ENCODE measurements at regions not wholly inside any gene's neighbourhood (a gene's known extent, or its start where the extent isn't known, plus 50 kb on each side); places are given as distances from the start of the nearest gene placed in this dataset.

DNA sequence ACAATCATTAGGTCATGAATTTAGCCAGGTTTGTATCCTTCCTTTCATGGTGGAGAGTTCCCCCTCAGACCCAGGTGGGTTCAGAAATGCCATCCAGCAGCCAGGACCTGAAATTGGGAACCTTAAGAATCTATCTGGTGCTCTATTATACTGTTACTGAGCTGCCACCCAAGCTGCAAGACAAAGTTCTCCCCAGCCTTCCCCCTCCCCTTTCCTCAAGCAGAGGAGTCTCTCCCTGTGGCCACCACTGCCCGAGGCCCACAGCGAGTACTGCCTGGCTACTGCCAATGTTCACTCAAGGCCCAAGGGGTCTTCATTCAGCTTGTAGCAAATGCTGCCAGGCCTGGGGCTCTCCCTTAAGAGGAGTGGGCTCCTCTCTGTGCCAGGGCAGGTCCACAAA is 133.8 kb downstream of the TMEM38B start:
- DNase-seq = no peak

DNA sequence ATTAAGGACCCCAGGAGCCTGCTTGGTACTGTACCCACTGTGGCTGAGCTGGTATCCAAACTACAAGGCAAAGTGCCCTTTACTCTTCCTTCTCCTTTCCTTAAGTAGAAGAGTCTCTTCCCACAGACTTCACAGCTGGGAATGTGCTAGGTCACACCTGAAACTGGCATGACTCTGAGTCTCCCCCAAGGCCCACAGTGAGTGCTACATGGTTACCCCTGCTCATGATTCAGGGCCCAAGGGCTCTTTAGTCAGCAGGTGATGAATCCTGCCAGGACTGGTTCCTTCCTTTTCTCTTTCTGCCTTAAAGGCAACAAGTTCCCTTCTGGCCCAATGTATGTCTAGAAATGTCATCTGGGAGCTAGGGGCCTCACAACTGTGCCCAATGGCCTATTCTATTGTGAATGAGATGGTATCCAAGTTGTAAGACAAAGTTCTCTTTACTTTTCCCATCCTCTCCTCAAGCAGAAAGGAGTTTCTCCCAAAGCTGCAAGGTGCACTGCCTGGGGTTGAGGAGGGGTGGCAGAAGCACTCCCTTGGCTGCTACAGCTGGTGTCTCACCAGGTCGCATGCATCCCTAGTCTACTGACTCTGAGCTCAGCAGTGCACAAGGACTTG is 134.4 kb downstream of the TMEM38B start:
- DNase-seq = no peak

DNA sequence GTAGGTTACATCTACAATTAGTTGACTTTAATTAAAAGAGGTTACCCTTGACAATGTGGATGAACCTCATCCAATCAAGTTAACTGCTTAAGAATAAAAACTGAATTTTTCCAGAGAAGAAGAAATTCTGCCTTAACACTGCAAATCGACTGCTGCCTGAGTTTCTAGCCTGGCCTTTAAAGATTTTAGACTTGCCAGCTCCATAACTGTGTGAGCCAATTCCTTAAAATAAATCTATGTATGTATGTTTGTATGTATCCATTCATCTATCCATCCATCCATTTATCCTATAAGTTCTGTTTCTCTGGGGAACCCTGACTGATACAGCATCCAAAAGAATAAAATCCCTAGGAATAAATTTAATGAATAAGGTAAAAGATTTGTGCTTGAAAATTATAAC is 136.1 kb downstream of the TMEM38B start:
- no peak for DNase-seq

DNA sequence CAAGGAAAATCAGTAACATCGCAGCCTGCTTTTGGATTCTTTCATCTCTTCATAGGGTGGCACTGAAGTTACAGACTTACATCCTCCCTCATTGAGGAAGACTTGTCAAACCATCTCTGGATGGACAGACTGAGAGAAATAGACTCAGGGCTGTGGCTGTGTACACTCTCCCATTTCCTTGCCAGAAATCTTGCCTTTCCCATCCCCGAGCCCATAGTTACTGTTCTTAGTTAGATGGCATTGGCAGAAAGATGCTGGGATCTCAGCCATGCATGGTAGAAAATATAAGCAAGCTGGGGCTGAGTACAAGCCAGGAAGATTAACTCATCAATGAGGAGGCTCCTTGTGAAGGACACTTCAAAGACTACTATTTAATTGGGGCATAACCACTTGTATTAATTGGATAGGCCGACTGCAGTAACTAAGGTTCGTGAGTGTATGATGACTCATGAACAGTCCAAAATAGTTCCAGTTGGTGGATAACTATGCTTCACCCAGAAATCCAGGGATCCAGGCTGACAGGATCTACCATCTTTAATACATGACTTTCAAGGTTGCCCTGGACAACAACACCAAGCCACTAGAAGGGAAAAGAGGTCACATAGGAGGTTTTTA is 137.9 kb downstream of the TMEM38B start:
- DNase-seq = no peak

DNA sequence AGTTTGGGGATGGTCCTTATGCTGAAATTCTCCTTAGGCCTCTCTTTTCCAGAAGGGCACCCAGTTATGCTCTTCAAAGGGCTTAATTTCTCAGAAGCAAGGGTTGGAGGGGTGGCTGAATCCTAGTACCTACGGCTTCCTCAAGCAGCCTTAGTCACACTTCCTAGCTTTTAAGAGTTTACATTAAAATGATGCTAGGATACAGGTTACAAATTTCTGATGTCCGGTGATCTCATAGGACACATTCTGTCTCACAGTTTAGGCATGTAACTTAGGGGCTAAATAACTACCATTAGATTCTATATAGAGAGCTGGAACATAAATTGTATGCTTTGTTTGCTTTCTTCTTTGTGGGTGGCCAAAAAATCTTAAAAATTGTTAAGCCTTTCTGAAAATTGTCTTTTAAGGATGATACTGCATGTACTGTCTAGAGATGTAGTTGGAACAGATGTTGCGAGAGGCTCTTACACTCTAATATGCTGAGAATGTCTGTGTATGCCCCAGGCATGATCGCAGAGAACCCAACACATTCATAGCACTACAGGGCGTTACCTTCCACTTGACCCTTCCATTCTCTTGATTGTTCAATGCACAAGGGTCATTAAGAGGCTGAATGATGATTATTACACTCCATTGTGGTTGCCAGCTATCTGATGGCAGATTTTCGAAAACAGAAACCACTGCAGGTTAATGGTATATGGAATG is 139.1 kb downstream of the TMEM38B start:
- DNase-seq = no peak

DNA sequence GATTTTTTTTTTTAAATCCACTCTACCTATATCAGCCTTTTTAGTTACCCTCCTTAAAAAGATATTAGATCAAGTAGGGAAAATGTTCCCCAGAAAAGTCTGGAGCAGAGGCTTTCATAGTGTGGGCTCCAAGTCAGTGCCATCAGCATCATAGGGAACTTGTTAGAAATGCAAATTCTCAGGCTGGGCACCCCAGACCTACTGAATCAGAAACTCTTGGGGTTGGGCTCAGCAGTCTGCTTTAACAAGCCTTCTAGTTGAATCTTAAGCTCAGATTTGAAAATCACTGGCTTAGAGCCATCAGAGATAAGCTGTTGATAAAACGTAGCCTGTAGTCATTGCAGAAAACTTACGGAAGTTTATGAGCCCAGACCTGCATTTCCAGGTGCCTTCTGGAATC is 140.1 kb downstream of the TMEM38B start:
- no peak for DNase-seq

DNA sequence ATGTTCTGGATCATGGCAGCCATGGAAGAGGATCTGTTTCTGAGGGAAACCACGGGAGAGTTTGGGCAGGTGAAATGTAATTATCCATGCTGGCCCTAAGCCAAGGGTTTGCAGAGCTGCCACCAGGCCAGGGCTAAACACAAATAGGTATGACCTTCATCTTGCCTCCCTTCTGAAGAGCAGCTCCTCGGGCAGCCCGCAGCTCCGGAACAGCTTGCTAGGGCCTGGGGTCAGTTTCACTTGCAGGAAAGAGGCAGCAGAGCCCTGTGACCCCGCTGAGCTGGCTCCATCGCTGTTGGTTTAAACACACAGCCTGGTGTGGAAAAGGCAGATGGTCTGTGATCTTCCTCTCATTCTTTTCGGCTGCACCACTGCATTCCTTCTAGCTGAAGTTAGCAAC is 141.4 kb downstream of the TMEM38B start:
- no peak for DNase-seq

DNA sequence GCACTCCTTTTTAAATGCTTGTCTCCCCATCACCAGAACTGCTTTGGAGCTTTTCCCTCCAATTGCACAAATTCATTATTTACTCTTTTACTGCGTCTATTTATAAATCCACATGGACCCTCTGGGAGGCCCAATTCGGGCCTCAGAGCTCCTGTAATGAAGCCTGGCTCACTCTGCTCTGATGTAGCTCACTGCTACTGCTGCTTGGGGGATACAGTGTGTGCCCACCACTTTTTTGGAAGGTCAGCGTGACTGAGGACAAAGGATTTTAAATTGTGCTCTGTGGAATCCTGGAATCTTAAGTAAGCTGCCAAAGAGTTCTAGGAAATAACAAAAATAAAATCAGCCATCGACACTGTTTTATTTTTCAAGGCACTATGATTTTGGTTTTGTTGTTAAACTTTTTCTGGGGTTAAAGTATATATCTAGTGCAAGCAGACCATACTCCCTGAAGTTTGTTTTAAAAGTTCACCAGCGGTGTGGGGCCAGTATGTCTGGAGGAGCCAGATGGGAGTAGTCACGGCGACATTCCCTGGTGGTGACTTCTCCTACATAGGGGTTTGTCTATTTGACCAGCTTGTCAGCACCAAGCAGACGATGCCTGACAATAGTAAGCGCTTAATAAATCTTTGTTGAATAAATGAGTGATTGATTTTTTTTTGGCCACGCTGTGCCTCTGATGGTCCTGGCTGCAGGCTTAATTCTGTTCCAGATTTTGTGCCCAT is 142.8 kb downstream of the TMEM38B start:
- no peak for DNase-seq

DNA sequence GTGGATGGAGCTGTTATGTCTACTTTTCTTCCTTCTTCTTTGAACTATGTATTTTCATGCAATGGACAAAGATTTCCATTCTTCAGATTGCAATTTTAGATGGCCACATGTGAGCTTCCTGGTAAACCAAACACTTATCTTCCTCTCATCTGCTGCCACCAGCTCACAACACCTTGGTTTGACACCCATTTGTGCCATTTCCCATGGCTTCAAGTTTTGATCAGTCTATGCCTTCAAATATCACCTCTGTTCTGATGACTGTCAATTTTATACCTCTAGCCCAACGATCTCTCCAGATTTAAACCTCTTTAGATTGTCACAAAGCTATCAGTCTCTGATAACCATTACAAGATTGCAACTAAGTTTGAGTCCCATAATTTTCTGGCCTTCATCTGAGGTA is 147.2 kb downstream of the TMEM38B start:
- DNase-seq = no peak

DNA sequence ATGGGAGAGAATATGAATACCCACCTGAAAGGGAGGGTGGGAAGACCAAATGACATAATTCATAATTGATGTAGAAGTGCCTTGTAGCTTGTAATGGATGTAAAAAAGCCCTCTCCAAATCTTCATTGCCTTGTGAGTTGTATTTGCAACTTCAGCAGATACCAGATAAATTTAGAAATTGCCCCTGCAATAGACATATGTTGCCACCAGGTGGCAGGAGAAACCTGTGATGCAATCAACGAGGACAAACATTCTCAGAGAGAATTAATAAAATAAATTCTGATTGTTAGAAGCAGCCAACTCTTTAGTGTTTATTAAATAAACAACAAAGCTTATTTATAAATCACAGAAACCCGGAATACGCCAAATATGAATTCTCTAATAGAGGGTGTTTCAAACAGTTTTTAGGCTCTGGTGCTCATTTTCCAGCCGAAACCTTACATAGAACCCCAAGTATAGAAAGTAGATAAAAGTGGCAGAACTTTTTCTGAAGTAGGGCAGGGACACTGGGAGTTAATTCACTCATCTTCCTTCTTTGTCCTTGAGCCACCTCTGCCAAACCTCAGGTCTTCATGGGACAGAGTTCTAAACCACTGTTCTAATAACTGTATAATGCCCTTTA is 147.8 kb downstream of the TMEM38B start:
- DNase-seq = peak in 1 of 2 donors; percentile 5

DNA sequence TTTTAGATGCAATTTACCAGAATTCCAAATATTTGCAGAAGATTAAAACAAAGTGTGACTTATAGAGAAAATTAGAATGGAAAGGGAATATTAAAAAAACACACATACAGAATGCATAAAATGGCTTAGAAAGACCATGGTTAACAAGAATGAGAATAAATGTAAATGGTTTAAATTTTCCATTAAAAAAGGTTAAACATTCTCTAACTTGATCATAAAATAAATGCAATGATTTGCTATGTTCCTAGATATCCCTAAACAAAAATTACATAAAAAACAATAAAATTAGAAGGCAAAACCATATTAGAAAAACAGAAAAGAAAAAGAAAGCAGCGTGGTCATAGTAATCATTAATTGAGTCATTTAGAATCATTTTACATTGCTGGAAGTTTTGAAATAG is 152.5 kb downstream of the TMEM38B start:
- no peak for DNase-seq

DNA sequence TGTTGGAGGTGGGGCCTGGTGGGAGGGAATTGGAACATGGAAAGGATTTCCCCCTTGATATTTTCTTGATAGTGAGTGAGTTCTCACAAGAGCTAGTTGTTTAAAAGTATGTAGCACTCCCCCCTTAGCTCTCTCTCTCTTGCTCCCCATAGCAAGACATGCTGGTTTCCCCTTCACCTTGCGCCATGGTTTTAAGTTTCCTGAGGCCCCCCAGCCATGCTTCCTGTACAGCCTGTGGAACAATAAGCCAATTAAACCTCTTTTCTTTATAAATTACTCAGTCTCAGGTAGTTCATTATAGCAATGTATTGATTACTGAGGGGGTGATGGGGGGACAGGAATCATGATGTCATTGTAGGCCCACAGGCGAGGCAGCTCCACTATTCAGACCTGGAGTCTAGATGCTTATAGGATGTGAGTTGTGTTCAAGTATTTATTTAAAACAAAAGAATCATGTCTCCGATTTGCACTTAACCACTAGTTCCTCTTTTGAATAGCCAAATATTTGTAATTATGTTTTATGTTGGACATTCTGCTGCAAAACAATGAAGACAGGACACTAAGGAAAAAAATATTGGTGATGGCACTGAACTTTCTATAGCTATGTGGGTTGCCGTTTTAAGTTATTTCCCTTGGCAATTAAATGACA is 156.6 kb downstream of the TMEM38B start:
- DNase-seq = no peak

DNA sequence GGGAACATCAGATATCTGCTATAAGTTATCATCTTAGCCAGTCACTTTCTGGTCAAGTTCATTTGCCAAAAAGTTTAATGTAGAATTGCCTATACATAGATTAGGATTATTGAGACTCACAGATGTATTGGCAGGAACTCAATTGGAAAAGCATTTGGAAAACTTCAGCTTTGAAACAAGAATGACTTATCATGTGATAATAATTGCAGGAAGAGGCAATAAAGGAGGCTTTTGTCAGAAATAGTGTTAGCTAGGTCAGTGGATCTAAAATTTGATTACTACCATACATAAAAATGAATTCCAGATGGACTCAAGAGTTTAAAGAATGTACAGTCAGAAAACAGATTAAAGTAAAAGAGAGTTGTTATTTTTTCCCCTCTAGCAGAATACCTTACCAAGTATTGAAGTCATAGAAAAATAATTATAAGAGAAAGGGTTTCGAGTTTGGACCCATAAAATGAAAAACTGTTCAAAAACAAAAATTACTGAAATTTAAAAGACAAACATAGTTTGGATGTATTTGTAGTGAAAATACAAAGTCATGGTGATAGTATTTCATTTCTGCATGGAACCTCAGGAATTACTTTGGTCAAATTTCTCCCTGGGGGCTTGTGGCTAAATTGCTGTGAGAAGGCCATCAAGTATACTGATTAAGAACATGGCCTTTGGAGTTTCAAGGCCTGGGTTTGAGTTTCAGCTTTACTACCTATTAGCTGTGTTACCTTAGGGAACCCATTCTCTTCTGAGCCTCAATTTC is 159.9 kb downstream of the TMEM38B start:
- DNase-seq = no peak

DNA sequence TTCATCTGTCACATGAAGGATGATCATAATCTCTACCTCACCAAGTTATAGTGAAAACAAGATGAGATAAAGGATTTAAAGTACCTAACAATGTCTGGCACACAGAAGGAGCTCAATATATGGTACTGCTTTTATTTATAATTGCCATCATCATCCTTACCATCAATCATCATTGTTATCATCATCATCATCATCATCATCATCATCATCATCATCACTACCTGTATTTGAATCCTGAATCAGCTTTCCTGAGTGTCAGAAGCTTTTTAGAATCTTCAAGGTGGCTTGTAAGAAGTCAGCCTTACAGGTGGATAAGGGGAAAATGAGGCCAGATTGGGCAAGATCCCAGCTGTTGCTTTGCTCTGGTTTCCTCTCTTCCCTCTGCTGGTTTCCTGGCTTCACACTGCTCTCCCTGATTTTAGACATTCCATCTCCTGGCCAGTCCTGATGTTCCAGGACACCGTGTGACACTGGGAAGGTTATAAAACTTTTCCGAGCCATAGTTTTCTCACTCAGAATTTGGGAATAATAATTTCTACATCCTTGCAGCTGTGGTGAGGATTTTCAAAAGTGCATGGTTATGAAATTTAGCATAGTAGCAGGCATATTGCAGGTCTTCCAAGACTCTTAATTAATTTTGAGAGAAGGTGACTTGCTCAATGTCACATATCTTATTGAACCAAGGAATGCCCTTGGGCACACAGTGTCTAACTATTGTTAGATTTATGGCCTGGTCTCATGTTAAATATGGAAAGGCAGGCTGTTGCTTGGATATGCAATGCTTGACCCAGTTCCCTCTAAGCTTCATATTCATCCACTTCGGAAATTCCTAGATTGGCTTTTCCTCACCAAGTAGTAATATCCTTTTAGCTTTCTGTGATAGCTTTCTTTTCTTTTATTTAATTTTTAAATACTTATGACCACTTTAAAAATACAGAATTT is 160.7 kb downstream of the TMEM38B start:
- no peak for DNase-seq

DNA sequence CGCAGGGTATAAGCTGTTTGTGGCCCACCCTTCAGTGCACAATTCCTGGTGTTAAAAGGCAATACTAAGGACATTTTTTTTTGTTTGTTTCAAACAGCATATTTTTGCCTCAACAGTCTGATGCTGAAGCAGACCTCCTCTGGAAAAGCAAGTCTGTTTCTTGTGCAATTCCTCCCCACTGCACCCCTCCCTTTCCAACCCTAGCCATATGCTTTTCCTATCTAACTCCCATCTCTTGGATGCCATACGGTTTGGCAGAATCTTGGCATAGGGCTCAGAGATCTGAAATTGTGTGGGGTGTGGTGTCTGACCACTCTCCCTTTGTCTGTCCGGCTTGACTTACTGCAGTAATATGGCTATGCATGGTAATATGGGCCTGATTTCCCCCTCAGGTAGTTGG is 161.6 kb downstream of the TMEM38B start:
- no peak for DNase-seq

DNA sequence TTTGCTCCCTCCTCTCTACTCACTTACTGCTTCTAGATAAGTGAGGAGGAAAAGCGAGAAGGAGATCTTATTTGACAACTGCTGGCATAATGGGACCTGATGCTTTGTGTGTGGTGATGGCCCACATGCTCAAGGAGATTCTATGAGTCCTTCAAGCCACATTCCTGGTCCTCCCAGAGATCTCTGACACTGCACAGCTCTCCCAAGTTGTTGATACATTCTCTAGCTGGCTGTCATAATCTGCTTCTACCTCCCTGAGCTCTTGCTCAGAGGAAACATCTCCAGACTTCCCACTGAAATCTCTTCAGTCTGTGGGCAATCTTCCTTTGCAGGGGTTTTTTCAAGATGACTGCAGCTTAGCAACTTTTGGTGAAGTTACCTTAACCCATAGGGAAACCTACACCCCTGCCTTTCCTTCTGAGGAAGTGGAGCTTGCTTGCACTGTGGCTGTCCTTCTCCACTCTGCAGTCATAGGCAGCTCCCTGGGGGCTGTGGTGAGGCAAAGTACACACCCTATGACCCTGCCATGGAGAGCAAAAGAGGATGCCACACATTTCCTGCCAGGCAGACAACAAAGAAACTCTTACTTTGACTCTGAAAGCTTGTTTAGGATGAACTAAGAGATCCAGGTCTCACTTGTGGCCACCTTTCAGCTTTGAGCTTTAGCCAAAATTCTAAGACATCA is 163.8 kb downstream of the TMEM38B start:
- peak in 1 of 2 donors; percentile 20 for DNase-seq

DNA sequence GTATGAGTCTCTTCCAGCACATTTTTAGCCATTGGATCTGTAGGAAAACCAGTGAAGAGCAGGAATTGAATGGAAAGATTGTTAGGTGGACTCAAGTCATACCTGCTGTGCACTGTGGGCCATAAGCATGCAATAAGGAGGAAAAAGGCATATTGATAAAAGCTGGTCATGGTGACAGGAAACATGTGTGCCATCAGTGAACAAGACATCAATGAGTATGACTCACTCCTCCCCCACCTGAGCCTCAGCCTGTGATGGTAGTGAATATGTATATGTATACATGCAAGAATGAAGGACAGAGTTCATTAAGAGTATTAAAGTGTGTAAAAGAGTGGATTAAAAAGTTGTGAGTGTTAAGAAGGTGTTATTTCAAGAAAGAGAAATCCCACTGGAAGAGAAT is 164.5 kb downstream of the TMEM38B start:
- DNase-seq = no peak

DNA sequence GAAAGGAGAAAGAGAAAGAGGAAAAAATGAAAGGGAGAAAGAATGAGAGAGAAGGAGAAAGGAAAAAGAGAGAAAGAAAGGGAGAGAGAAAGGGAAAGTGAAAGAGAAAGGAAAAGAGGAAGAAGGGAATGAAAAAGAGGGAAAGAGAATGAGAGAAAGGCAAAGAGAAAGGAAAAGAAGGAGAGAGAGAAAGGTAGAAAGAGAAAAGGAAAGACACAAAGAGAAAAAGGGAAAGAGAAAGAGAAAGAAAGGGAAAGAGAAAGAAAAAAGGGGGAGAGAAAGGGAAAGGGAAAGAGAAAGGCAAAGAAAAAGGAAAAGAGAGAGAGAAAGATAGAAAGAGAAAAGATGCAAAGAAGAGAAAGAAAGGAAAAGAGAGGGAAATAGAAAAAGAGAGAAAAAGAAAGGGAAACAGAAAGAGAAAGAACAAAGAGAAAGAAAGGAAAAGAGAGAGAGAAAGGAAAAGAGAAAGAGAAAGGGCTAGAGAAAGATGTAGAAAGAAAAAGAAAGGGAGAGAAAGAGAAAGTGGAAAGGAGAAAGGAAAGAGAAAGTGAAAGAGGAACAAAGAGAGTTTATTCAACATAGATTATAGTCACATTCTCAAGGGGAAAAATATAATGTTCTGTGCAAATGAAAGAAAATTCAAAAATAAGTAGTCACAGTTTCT is 165.2 kb downstream of the TMEM38B start:
- peak in 1 of 2 donors; percentile 78 for DNase-seq

DNA sequence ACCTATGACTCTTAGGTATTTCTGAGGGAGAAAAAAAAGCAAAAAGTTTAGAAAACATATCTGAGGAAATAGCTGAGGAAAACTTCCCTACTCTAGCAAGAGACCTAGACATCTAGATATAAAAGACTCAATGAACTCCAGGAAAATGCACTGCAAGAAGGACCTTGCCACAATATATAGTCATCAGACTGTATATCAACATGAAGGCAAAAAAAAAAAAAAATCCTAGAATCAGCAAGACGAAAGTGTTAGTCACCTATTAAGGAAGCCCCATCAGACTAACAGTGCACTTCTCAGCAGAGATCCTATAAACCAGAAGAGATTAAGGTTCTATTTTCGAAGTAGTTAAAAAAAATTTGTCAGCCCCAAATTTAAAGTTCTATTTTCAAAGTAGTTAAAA is 166.2 kb downstream of the TMEM38B start:
- peak in 1 of 2 donors; percentile 17 for DNase-seq

DNA sequence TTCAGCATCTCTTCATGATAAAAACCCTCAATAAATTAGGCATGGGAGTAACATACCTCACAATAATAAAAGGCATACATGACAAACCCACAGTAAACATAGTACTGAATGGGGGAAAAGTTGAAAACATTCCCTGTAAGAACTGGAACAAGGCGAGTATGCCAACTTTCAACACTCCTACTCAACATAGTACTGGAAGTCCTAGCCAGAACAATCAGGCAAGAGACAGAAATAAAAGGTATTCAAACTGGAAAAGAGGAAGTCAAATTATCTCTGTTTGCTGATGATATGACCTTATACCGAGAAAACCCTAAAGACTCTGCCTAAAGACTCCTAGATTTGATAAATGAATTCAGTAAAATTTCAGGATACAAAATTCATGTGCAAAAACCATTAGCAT is 167.6 kb downstream of the TMEM38B start:
- DNase-seq = no peak
